H1 (cell line): ENCODE measurements at regions not wholly inside any gene's neighbourhood (a gene's known extent, or its start where the extent isn't known, plus 50 kb on each side); places are given as distances from the start of the nearest gene placed in this dataset.

Source experiments
- CTCF ChIA-PET: fragments of 300-600 bp; sonication (Branson Sonifier 250); formaldehyde crosslinking; loops from one replicate; lab custom pipeline; 2021; ENCODE audit not compliant: partially characterized antibody; lab: Charles Lee
- POLR2A ChIA-PET: fragments of 300-600 bp; sonication (Branson Sonifier 250); formaldehyde crosslinking; loops from one replicate; lab custom pipeline; 2021; ENCODE audit warnings: inconsistent platforms; ENCODE audit not compliant: partially characterized antibody; lab: Charles Lee
- DNase-seq, 2 experiments: peaks; one replicate each; pipeline versions ENCODE4 v3.0.0 to v3.0.0-alpha.2; 2010 to 2022; ENCODE audit warnings: low spot score in 2 of 2, low read depth in 1 of 2, mixed read lengths in 1 of 2
- FAIRE-seq: peaks from 2 replicates; lab custom pipeline; 2011; peaks lifted over from hg19 to GRCh38; lab: Jason Lieb, UNC
- H2AFZ ChIP-seq: 2 replicates; pipeline ENCODE4 v1.8.1; 2012; ENCODE audit warnings: low read length, inconsistent platforms
- H2AK5ac ChIP-seq: 2 replicates; pipeline ENCODE4 v1.6.1; 2013; ENCODE audit warnings: low read depth, low read length
- H2BK120ac ChIP-seq: replicated peaks from 2 replicates; pipeline ENCODE3; 2013; ENCODE audit warnings: low read depth, low read length, inconsistent platforms
- H2BK12ac ChIP-seq: 2 replicates; pipeline ENCODE4 v1.6.1; 2013; ENCODE audit warnings: low read depth, low read length
- H2BK15ac ChIP-seq: 2 replicates; pipeline ENCODE4 v1.6.1; 2013; ENCODE audit warnings: low read length
- H2BK20ac ChIP-seq: 2 replicates; pipeline ENCODE4 v1.6.1; 2013; ENCODE audit warnings: low read length
- H2BK5ac ChIP-seq: 2 replicates; pipeline ENCODE4 v1.6.1; 2013; ENCODE audit warnings: low read depth, low read length
- H3K14ac ChIP-seq: 2 replicates; pipeline ENCODE4 v1.6.1; 2013; ENCODE audit warnings: inconsistent platforms; ENCODE audit not compliant: insufficient read length
- H3K18ac ChIP-seq: 2 replicates; pipeline ENCODE4 v1.6.1; 2013; ENCODE audit warnings: low read length; ENCODE audit errors: extremely low read depth
- H3K23ac ChIP-seq: 2 replicates; pipeline ENCODE4 v1.6.1; 2013; ENCODE audit warnings: inconsistent platforms; ENCODE audit not compliant: insufficient read length
- H3K23me2 ChIP-seq: 2 replicates; pipeline ENCODE4 v1.6.1; 2013; ENCODE audit warnings: low read depth, low read length
- H3K27ac ChIP-seq: 2 replicates; pipeline ENCODE4 v1.6.1; 2011; ENCODE audit warnings: low read depth, low read length, inconsistent platforms
- H3K27me3 ChIP-seq, 4 experiments: replicated peaks in 1 of 4; 1 replicate in 1 of 4; 2 replicates in 3 of 4; pipeline versions ENCODE4 v1.6.1 to v1.8.1; 2011 to 2013; ENCODE audit warnings: low read length in 3 of 4, mild to moderate bottlenecking in 3 of 4, inconsistent platforms in 2 of 4, mixed read lengths in 2 of 4, moderate library complexity in 1 of 4; ENCODE audit not compliant: control insufficient read depth in 3 of 4, insufficient read depth in 3 of 4; ENCODE audit errors: extremely low read depth in 1 of 4
- H3K36me3 ChIP-seq, 4 experiments: 2 replicates each; pipeline versions ENCODE4 v1.6.1 to v1.8.1; 2011 to 2013; ENCODE audit warnings: mild to moderate bottlenecking in 4 of 4, low read length in 3 of 4, moderate library complexity in 2 of 4, control low read depth in 1 of 4, inconsistent platforms in 1 of 4; ENCODE audit not compliant: insufficient read depth in 4 of 4, control insufficient read depth in 2 of 4
- H3K4ac ChIP-seq: replicated peaks from 2 replicates; pipeline ENCODE3; 2013; ENCODE audit warnings: low read length, low read depth, mixed read lengths, inconsistent platforms; ENCODE audit not compliant: insufficient read length
- H3K4me1 ChIP-seq, 4 experiments: replicated peaks in 1 of 4; 1 replicate in 1 of 4; 2 replicates in 3 of 4; pipeline versions ENCODE4 v1.6.1 to v1.8.1; 2011 to 2013; ENCODE audit warnings: low read length in 3 of 4, inconsistent platforms in 2 of 4, mixed read lengths in 1 of 4; ENCODE audit not compliant: insufficient read depth in 4 of 4, control insufficient read depth in 3 of 4
- H3K4me2 ChIP-seq, 2 experiments: 2 replicates each; pipeline versions ENCODE4 v1.6.1 to v1.8.1; 2011 to 2013; ENCODE audit warnings: low read depth in 2 of 2, low read length in 2 of 2, control low read depth in 1 of 2, inconsistent platforms in 1 of 2, mild to moderate bottlenecking in 1 of 2; ENCODE audit not compliant: insufficient read depth in 1 of 2
- H3K4me3 ChIP-seq, 4 experiments: fragments of 200-600, 300-600 bp in 1 of 4; sonication (generic), shearing (Covaris generic), sonication (Bioruptor Twin) in 1 of 4; 2 replicates each; pipeline versions ENCODE4 v1.5.1 to v1.8.1; 2011 to 2016; ENCODE audit warnings: low read length in 4 of 4, low read depth in 3 of 4, control low read depth in 2 of 4, inconsistent platforms in 2 of 4, mild to moderate bottlenecking in 2 of 4, mixed read lengths in 1 of 4, moderate library complexity in 1 of 4; ENCODE audit not compliant: insufficient read depth in 2 of 4; ENCODE audit errors: extremely low read depth in 1 of 4
- H3K56ac ChIP-seq: replicated peaks from 2 replicates; pipeline ENCODE3; 2013; ENCODE audit warnings: low read depth, mild to moderate bottlenecking, mixed read lengths, low read length, inconsistent platforms; ENCODE audit not compliant: insufficient read length
- H3K79me1 ChIP-seq: 2 replicates; pipeline ENCODE4 v1.6.1; 2013; ENCODE audit warnings: low read depth, low read length, control low read depth
- H3K79me2 ChIP-seq, 2 experiments: 2 replicates each; pipeline versions ENCODE4 v1.6.1 to v1.8.1; 2012 to 2013; ENCODE audit warnings: low read length in 2 of 2, mild to moderate bottlenecking in 2 of 2, inconsistent platforms in 1 of 2; ENCODE audit not compliant: insufficient read depth in 2 of 2, control insufficient read depth in 1 of 2
- H3K9ac ChIP-seq, 4 experiments: replicated peaks in 1 of 4; 1 replicate in 1 of 4; 2 replicates in 3 of 4; pipeline versions ENCODE4 v1.6.1 to v1.8.1; 2011 to 2013; ENCODE audit warnings: low read depth in 3 of 4, low read length in 3 of 4, control low read depth in 2 of 4, mild to moderate bottlenecking in 2 of 4, moderate library complexity in 2 of 4, inconsistent platforms in 1 of 4; ENCODE audit errors: extremely low read depth in 1 of 4
- H3K9me3 ChIP-seq, 2 experiments: 2 replicates each; pipeline versions ENCODE4 v1.6.1 to v1.8.1; 2012 to 2013; ENCODE audit warnings: mild to moderate bottlenecking in 2 of 2, moderate library complexity in 2 of 2, control low read depth in 1 of 2, inconsistent platforms in 1 of 2, low read depth in 1 of 2, low read length in 1 of 2, mixed read lengths in 1 of 2; ENCODE audit not compliant: insufficient read depth in 2 of 2
- H4K20me1 ChIP-seq, 2 experiments: replicated peaks in 1 of 2; 2 replicates each; pipeline versions ENCODE3 to v1.8.1; 2011 to 2013; ENCODE audit warnings: inconsistent platforms in 2 of 2, low read length in 2 of 2, mild to moderate bottlenecking in 1 of 2; ENCODE audit not compliant: insufficient read depth in 2 of 2, control insufficient read depth in 1 of 2
- H4K5ac ChIP-seq: 2 replicates; pipeline ENCODE4 v1.6.1; 2013; ENCODE audit warnings: low read length, low read depth, mixed read lengths, inconsistent platforms; ENCODE audit not compliant: insufficient read length
- H4K8ac ChIP-seq: 2 replicates; pipeline ENCODE4 v1.8.0; 2013; ENCODE audit warnings: mild to moderate bottlenecking, moderate library complexity, low read length, inconsistent platforms; ENCODE audit not compliant: insufficient read depth; ENCODE audit errors: extremely low read depth
- H4K91ac ChIP-seq: replicated peaks from 2 replicates; pipeline ENCODE3; 2013; ENCODE audit warnings: low read length, mixed read lengths, inconsistent platforms; ENCODE audit not compliant: insufficient read length
- CREB1 ChIP-seq: IDR thresholded peaks from 2 replicates; pipeline ENCODE4 v1.6.1; 2012; ENCODE audit warnings: inconsistent platforms
- CTBP2 ChIP-seq: IDR thresholded peaks from 2 replicates; pipeline ENCODE4 v1.7.0; 2011; ENCODE audit warnings: borderline replicate concordance, mild to moderate bottlenecking, moderate library complexity, mixed read lengths, low read length; ENCODE audit not compliant: insufficient read depth, insufficient read length
- E2F6 ChIP-seq: IDR thresholded peaks from 2 replicates; pipeline ENCODE4 v1.6.1; 2012; ENCODE audit warnings: inconsistent platforms
- EP300 ChIP-seq, 2 experiments: IDR thresholded peaks; 1 replicate in 1 of 2; 2 replicates in 1 of 2; pipeline ENCODE4 v1.6.1; 2011 to 2012; ENCODE audit warnings: low read depth in 2 of 2, low read length in 2 of 2, mild to moderate bottlenecking in 2 of 2, borderline replicate concordance in 1 of 2, inconsistent platforms in 1 of 2, moderate library complexity in 1 of 2
- POLR2A ChIP-seq, 2 experiments: IDR thresholded peaks; 1 replicate in 1 of 2; 2 replicates in 1 of 2; pipeline ENCODE4 v1.6.1; 2011; ENCODE audit warnings: low read depth in 2 of 2, low read length in 2 of 2, mild to moderate bottlenecking in 2 of 2; ENCODE audit errors: control extremely low read depth in 1 of 2
- WGBS, 2 experiments: shearing (Covaris generic) in 1 of 2; methylation state at CpG; one replicate each; pipeline versions ENCODE4 v1.1.6 to v1.1.7; 2013 to 2015; ENCODE audit warnings: low lambda C conversion rate in 2 of 2, mixed read lengths in 2 of 2, inconsistent platforms in 1 of 2, low coverage in 1 of 2, missing lambda C conversion rate in 1 of 2; ENCODE audit not compliant: insufficient replicate concordance in 2 of 2, insufficient coverage in 1 of 2, insufficient read length in 1 of 2; ENCODE audit errors: extremely low coverage in 1 of 2, missing lambda C conversion rate in 1 of 2; 5-methylcytosine and 5-hydroxymethylcytosine counted together

DNA sequence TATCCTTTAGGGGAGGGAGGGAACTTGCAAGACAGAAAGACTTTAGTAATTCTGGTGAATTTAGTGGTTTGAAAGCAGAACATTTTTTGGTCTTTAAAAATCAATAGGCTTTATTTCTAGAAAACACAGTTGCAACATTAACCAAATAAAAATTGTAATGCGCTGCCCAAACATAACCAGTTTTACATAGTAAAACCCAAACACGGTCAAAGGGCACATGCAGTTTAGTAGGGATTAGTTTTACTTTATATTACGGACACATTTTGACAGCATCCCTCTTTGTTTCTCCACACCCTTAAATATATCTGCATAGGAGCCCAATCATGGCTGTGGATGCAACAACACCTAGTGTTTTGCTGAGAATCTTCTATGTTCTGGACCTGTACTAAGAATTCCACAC lies 156.7 kb downstream of the NR2F2 start:
- H3K9ac ChIP-seq, result no peak overlapping the region
- H2BK12ac ChIP-seq, result no peak overlapping the region
- no peak overlapping the region for H4K91ac ChIP-seq
- no peaks in the 10 kb centered on the region for H3K9me3 ChIP-seq
- no peak overlapping the region for H2BK15ac ChIP-seq
- H3K56ac ChIP-seq, result no peak overlapping the region
- peaks cover 0 to under 1% (median 0%) of the 10 kb centered on the region in 4 experiments; a peak in 1 of 7 replicates for H3K4me1 ChIP-seq
- no peak overlapping the region for H3K4me3 ChIP-seq
- H3K27ac ChIP-seq, result no peak overlapping the region
- no peak overlapping the region for H2AK5ac ChIP-seq
- no peaks in the 10 kb centered on the region for H3K36me3 ChIP-seq
- no peak for FAIRE-seq
- peaks cover 0 to under 1% (median 0%) of the 10 kb centered on the region in 4 experiments; a peak in 1 of 7 replicates for H3K27me3 ChIP-seq
- no peak overlapping the region for H2AFZ ChIP-seq
- no peak overlapping the region for H2BK20ac ChIP-seq
- no peaks in the 10 kb centered on the region for H3K23me2 ChIP-seq
- H3K14ac ChIP-seq, result no peak overlapping the region
- DNase-seq, result no peak
- ChIA-PET POLR2A (no interaction called here), CTCF (no interaction called here)
- no peak overlapping the region for H3K4ac ChIP-seq
- no peak overlapping the region for H4K8ac ChIP-seq
- no peak overlapping the region for H3K4me2 ChIP-seq
- no peaks in the 10 kb centered on the region for H4K20me1 ChIP-seq
- 96% methylated on average over 3 of the region's 3 CpGs; no CpG with 5 or more reads in 1 of the 2 experiments for WGBS, 2 experiments
- no peak overlapping the region for H4K5ac ChIP-seq
- no peak overlapping the region for H3K23ac ChIP-seq
- no peaks in the 10 kb centered on the region for H3K79me1 ChIP-seq
- no peaks in the 10 kb centered on the region for H3K79me2 ChIP-seq
- H2BK5ac ChIP-seq, result no peak overlapping the region
- no peak overlapping the region for H2BK120ac ChIP-seq
- no peak overlapping the region for H3K18ac ChIP-seq
- no peak for TF ChIP-seq EP300 (IDR thresholded peaks at IDR 0.05; ENCODE audit: borderline replicate concordance in 1 of 2, low read depth in 2 of 2, low read length in 2 of 2)
- TF ChIP-seq CTBP2, result no peak
- TF ChIP-seq E2F6, result no peak
- TF ChIP-seq CREB1, result no peak
- TF ChIP-seq POLR2A (IDR thresholded peaks at IDR 0.05; ENCODE audit: control extremely low read depth in 1 of 2, low read depth in 2 of 2, low read length in 2 of 2), result no peak
